ENCODE measurements at regions not wholly inside any gene's neighbourhood (a gene's known extent, or its start where the extent isn't known, plus 50 kb on each side); places are given as distances from the start of the nearest gene placed in this dataset.

- no peaks in the 10 kb centered on the region for H3K79me2 ChIP-seq (replicated peaks; ENCODE audit: insufficient read depth)
- no peaks in the 10 kb centered on the region for H3F3A ChIP-seq (replicated peaks; ENCODE audit: low read depth)
- Mint-ChIP-seq H3K9me3 (no peaks in the 10 kb centered on the region), H3K4me1 (no peaks in the 10 kb centered on the region), H3K27ac (no peak overlapping the region), H3K4me3 (no peak overlapping the region), H3K27me3 (ENCODE audit: insufficient read depth, low read depth, poor library complexity) (no peaks in the 10 kb centered on the region), H3K36me3 (ENCODE audit: low read depth) (no peaks in the 10 kb centered on the region)
- ATAC-seq, result no peak
- 0 out of 2 replicates have a peak, but pooled peaks cover 2% of the 10 kb centered on the region for H3K9me2 ChIP-seq (ENCODE audit: insufficient read depth)
- H4K20me1 ChIP-seq (replicated peaks; ENCODE audit: insufficient read depth), result no peaks in the 10 kb centered on the region
- no peak overlapping the region for H3K4me2 ChIP-seq
- H3K4me3 ChIP-seq, result no peak overlapping the region
- H3K36me3 ChIP-seq (ENCODE audit: insufficient read depth), result no peaks in the 10 kb centered on the region
- no peaks in the 10 kb centered on the region for H3K27me3 ChIP-seq (ENCODE audit: insufficient read depth)
- TF ChIP-seq STAT1 (IDR thresholded peaks at IDR 0.05; ENCODE audit: unreplicated experiment), result no peak
- TF ChIP-seq EZH2phosphoT487 (IDR thresholded peaks at IDR 0.05; ENCODE audit: unreplicated experiment), result no peak
- TF ChIP-seq ZNF114 (CRISPR knock-in tag; IDR thresholded peaks at IDR 0.05), result no peak
- no peak for TF ChIP-seq CTCF (conservative IDR thresholded peaks at IDR 0.05; ENCODE audit: low read depth in 2 of 2)
- no peak for TF ChIP-seq CREB1 (CRISPR knock-in tag; IDR thresholded peaks at IDR 0.05; ENCODE audit: low read depth)
- no peak for TF ChIP-seq JUNB (IDR thresholded peaks at IDR 0.05; ENCODE audit: unreplicated experiment)
- H2AFZ ChIP-seq, result no peak overlapping the region
- no peaks in the 10 kb centered on the region for H3K4me1 ChIP-seq (ENCODE audit: insufficient read depth)
- H3K27ac ChIP-seq (ENCODE audit: low read depth), result no peak overlapping the region
- no peak for DNase-seq (ENCODE audit: low spot score)
These were observed 75.6 kb downstream of the ARL6IP4 start for GRCh38 chr12:123056053-123056452.

- no peaks in the 10 kb centered on the region for H3K4me1 Mint-ChIP-seq
- no peaks in the 10 kb centered on the region for H3K79me2 ChIP-seq (replicated peaks; ENCODE audit: insufficient read depth)
- H3K27ac ChIP-seq (ENCODE audit: low read depth), result no peak overlapping the region
- no peaks in the 10 kb centered on the region for H4K20me1 ChIP-seq (replicated peaks; ENCODE audit: insufficient read depth)
- H3K36me3 ChIP-seq (ENCODE audit: insufficient read depth), result no peaks in the 10 kb centered on the region
- H3K4me3 Mint-ChIP-seq, result no peak overlapping the region
- no peaks in the 10 kb centered on the region for H3K4me1 ChIP-seq (ENCODE audit: insufficient read depth)
- H3K4me3 ChIP-seq, result no peak overlapping the region
- DNase-seq (ENCODE audit: low spot score) (no peak), ATAC-seq (no peak)
- no peaks in the 10 kb centered on the region for H3F3A ChIP-seq (replicated peaks; ENCODE audit: low read depth)
- no peaks in the 10 kb centered on the region for H3K27me3 ChIP-seq (ENCODE audit: insufficient read depth)
- no peak overlapping the region for H2AFZ ChIP-seq
- H3K27ac Mint-ChIP-seq, result no peak overlapping the region
- H3K9me2 ChIP-seq (ENCODE audit: insufficient read depth), result no peaks in the 10 kb centered on the region
- H3K27me3 Mint-ChIP-seq (ENCODE audit: insufficient read depth, low read depth, poor library complexity), result no peaks in the 10 kb centered on the region
- no peaks in the 10 kb centered on the region for H3K9me3 Mint-ChIP-seq
- no peaks in the 10 kb centered on the region for H3K36me3 Mint-ChIP-seq (ENCODE audit: low read depth)
- H3K4me2 ChIP-seq, result no peak overlapping the region
- no peak for TF ChIP-seq REST (IDR thresholded peaks at IDR 0.05; ENCODE audit: unreplicated experiment)
- no peak for TF ChIP-seq NANOG (IDR thresholded peaks at IDR 0.05; ENCODE audit: borderline replicate concordance)
- TF ChIP-seq ETS1 (IDR thresholded peaks at IDR 0.05), result no peak
- TF ChIP-seq JUNB (IDR thresholded peaks at IDR 0.05; ENCODE audit: unreplicated experiment), result no peak
- TF ChIP-seq CTCF (conservative IDR thresholded peaks at IDR 0.05; ENCODE audit: low read depth in 2 of 2), result no peak
- TF ChIP-seq STAT1 (IDR thresholded peaks at IDR 0.05; ENCODE audit: unreplicated experiment), result no peak
These were observed 74.8 kb downstream of the ARL6IP4 start for GRCh38 chr12:123055281-123055766.
